Endothelial cell of umbilical vein (primary cell): ENCODE measurements at regions not wholly inside any gene's neighbourhood (a gene's known extent, or its start where the extent isn't known, plus 50 kb on each side); places are given as distances from the start of the nearest gene placed in this dataset.

Source experiments
- BruUV-seq: library from RNA; stranded (reverse); fragments of 400-500 nt; replicated peaks from 2 replicates; lab custom pipeline; 2021; lab: Mats Ljungman, UMichigan
- CTCF ChIA-PET: fragments of 300-600, 350-600 bp; sonication (Branson Sonifier 250); formaldehyde crosslinking; loops from one replicate; lab custom pipeline; 2021; ENCODE audit warnings: antibody characterized with exemption, inconsistent platforms; lab: Charles Lee
- POLR2A ChIA-PET: fragments of 300-600, 350-600 bp; sonication (Branson Sonifier 250); formaldehyde crosslinking; loops from one replicate; lab custom pipeline; 2021; ENCODE audit warnings: antibody characterized with exemption, inconsistent platforms; lab: Charles Lee
- DNase-seq: peaks from one replicate; pipeline ENCODE4 v3.0.0-alpha.2; 2011; ENCODE audit warnings: low read depth, low spot score
- FAIRE-seq: peaks from 2 replicates; lab custom pipeline; 2011; peaks lifted over from hg19 to GRCh38; lab: Jason Lieb, UNC
- H2AFZ ChIP-seq: 2 replicates; pipeline ENCODE4 v1.6.0; 2012; ENCODE audit warnings: low read depth, low read length, control low read depth, inconsistent platforms
- H3K27ac ChIP-seq: 2 replicates; pipeline ENCODE4 v1.5.1; 2011; ENCODE audit warnings: low read depth, mild to moderate bottlenecking, control low read depth, low read length, moderate library complexity; ENCODE audit not compliant: insufficient read depth
- H3K27me3 ChIP-seq, 2 experiments: 2 replicates each; pipeline versions ENCODE4 v1.6.0 to v1.6.1; 2011; ENCODE audit warnings: low read length in 2 of 2, mixed read lengths in 1 of 2; ENCODE audit not compliant: control insufficient read depth in 2 of 2, insufficient read depth in 2 of 2
- H3K36me3 ChIP-seq, 2 experiments: 2 replicates in 1 of 2; 3 replicates in 1 of 2; pipeline ENCODE4 v1.5.1; 2011; ENCODE audit warnings: low read length in 2 of 2, mild to moderate bottlenecking in 1 of 2, moderate library complexity in 1 of 2; ENCODE audit not compliant: control insufficient read depth in 2 of 2, insufficient read depth in 2 of 2; ENCODE audit errors: extremely low read depth in 1 of 2
- H3K4me1 ChIP-seq: 3 replicates; pipeline ENCODE4 v1.5.1; 2011; ENCODE audit warnings: mild to moderate bottlenecking, low read length; ENCODE audit not compliant: control insufficient read depth, insufficient read depth; ENCODE audit errors: extremely low read depth
- H3K4me2 ChIP-seq: 2 replicates; pipeline ENCODE4 v1.6.1; 2011; ENCODE audit warnings: low read length, control low read depth, mixed read lengths; ENCODE audit not compliant: insufficient read depth
- H3K4me3 ChIP-seq, 3 experiments: fragments of 200-600 bp in 1 of 3; sonication (generic), shearing (Covaris generic) in 1 of 3; replicated peaks in 1 of 3; 2 replicates each; pipeline ENCODE4 v1.5.1; 2011 to 2016; ENCODE audit warnings: control low read depth in 3 of 3, low read length in 3 of 3, mild to moderate bottlenecking in 2 of 3, inconsistent platforms in 1 of 3, low read depth in 1 of 3, moderate library complexity in 1 of 3; ENCODE audit not compliant: insufficient read depth in 1 of 3
- H3K79me2 ChIP-seq: 2 replicates; pipeline ENCODE4 v1.6.0; 2012; ENCODE audit warnings: low read length, inconsistent platforms; ENCODE audit not compliant: control insufficient read depth, insufficient read depth
- H3K9ac ChIP-seq: replicated peaks from 2 replicates; pipeline ENCODE3; 2011; ENCODE audit warnings: low read length, control low read depth; ENCODE audit not compliant: insufficient read depth; ENCODE audit errors: extremely low read depth
- H3K9me1 ChIP-seq: replicated peaks from 3 replicates; pipeline ENCODE4 v1.6.0; 2011; ENCODE audit warnings: mild to moderate bottlenecking, low read length; ENCODE audit not compliant: control insufficient read depth, insufficient read depth; ENCODE audit errors: extremely low read depth
- H3K9me3 ChIP-seq: replicated peaks from 2 replicates; pipeline ENCODE4 v1.5.1; 2012; ENCODE audit warnings: low read length, inconsistent platforms; ENCODE audit not compliant: control insufficient read depth, insufficient read depth
- H4K20me1 ChIP-seq: replicated peaks from 2 replicates; pipeline ENCODE3; 2011; ENCODE audit warnings: mild to moderate bottlenecking, low read length; ENCODE audit not compliant: control insufficient read depth, insufficient read depth; ENCODE audit errors: extremely low read depth
- EZH2 ChIP-seq: IDR thresholded peaks from 2 replicates; pipeline ENCODE4 v1.6.1; 2012; ENCODE audit warnings: borderline replicate concordance, low read depth, mild to moderate bottlenecking, moderate library complexity, low read length, inconsistent platforms; ENCODE audit not compliant: severe bottlenecking
- FOS ChIP-seq: IDR thresholded peaks from 2 replicates; pipeline ENCODE4 v1.6.1; 2011; ENCODE audit warnings: mild to moderate bottlenecking, low read length, moderate library complexity, borderline replicate concordance; ENCODE audit not compliant: insufficient read depth
- GATA2 ChIP-seq: IDR thresholded peaks from 2 replicates; pipeline ENCODE4 v1.7.0; 2011; ENCODE audit warnings: low read depth, mild to moderate bottlenecking, moderate library complexity, mixed read lengths, low read length; ENCODE audit not compliant: insufficient read length, insufficient read depth
- JUN ChIP-seq: IDR thresholded peaks from 2 replicates; pipeline ENCODE4 v1.6.1; 2011; ENCODE audit warnings: borderline replicate concordance, low read depth; ENCODE audit not compliant: insufficient read length, insufficient read depth
- MYC ChIP-seq: IDR thresholded peaks from one replicate; pipeline ENCODE4 v1.6.1; 2011; ENCODE audit warnings: mild to moderate bottlenecking, low read depth, low read length
- POLR2A ChIP-seq: IDR thresholded peaks from 2 replicates; pipeline ENCODE4 v1.6.1; 2012; ENCODE audit warnings: low read depth, mild to moderate bottlenecking, control low read depth, low read length
- POLR2AphosphoS5 ChIP-seq: IDR thresholded peaks from 2 replicates; pipeline ENCODE4 v1.6.1; 2012; ENCODE audit warnings: low read depth, mild to moderate bottlenecking, control low read depth, low read length, moderate library complexity; ENCODE audit not compliant: insufficient read depth
- dilution Hi-C: fragments of 300-500 bp; cut with MboI; formaldehyde crosslinking; loops from one replicate; pipeline ENCODE4 v1.15.0; 2019; ENCODE audit warnings: low sequenced_read_pairs; ENCODE audit not compliant: extremely low pct_ligation_motif_present
- intact Hi-C: fragments of 100-400 bp; cut with micrococcal nuclease; formaldehyde crosslinking; loops from one replicate; pipeline ENCODE4 v1.10.0; 2022
- TF ChIP-seq, protein P1 (sequence below): IDR thresholded peaks from 2 replicates; pipeline ENCODE4 v1.6.1; 2011; ENCODE audit not compliant: insufficient read depth, insufficient read length
- TF ChIP-seq, protein P2 (sequence below), 2 donors: IDR thresholded peaks; 1 replicate in 1 of 2; 2 replicates in 1 of 2; pipeline ENCODE4 v1.5.1; 2011; ENCODE audit warnings: low read length in 2 of 2, mild to moderate bottlenecking in 2 of 2, moderate library complexity in 2 of 2, control low read depth in 1 of 2, inconsistent platforms in 1 of 2, low read depth in 1 of 2; ENCODE audit not compliant: insufficient read depth in 1 of 2; ENCODE audit errors: extremely low read depth in 1 of 2

DNA sequence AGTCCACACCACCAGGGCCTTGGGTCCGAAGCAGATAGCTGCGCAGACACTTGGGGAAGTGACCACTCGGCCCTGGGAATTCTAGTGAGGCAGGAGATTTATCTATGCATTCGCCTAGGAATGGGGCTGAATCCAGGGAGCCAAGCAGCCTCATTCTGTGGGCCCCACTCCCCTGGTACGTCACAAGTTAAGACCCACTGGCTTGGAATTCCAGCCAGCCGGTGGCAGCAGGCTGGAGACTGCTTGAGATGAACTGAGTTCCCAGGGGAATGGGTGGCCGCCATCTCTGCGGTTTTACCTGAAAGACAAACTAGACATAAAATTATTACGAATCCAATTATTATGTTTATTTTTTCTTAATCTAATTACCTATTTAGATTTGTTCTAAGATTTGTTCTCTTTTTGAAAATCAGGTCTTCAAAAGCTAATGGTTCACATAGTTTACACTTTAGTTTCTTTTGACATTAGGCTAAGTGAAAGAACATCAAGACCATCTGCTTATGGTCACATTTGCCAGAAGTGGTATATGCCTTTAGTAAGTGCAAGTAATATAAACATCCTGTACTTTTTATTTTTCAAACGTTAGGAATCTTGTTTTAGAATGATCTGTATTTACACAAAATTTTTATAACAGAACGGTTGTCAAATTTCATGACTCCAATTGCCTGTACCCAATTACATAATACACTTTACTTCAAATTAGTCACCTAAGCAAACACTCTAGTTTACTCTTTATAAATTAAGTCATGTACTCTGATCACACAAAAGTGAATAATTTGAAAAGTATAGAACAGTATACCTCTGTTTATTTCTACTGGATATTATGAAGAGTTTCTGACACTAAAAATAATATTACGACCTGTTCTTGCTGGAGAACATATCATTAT, 74.4 kb downstream of the SLITRK6 start:
- DNase-seq, result no peak
- BruUV-seq, result no TSS peak

More for the DNA sequence above, 74.4 kb downstream of the SLITRK6 start:
- Histone ChIP-seq H3K27me3 (no peaks in the 10 kb centered on the region), H3K9me3 (peaks cover 2% of the 10 kb centered on the region), H3K79me2 (no peaks in the 10 kb centered on the region), H3K9ac (no peak overlapping the region), H3K4me1 (no peaks in the 10 kb centered on the region), H4K20me1 (no peaks in the 10 kb centered on the region), H3K36me3 (no peaks in the 10 kb centered on the region), H3K9me1 (no peaks in the 10 kb centered on the region), H3K27ac (no peak overlapping the region), H2AFZ (no peak overlapping the region), H3K4me2 (no peak overlapping the region), H3K4me3 (no peak overlapping the region)
- POLR2A ChIA-PET, result no interaction called here
- FAIRE-seq, result no peak
- TF ChIP-seq POLR2AphosphoS5 (no peak), JUN (no peak), MYC (no peak), FOS (no peak), GATA2 (no peak), EZH2 (no peak), POLR2A (no peak)
- TF ChIP-seq, protein P1, sequence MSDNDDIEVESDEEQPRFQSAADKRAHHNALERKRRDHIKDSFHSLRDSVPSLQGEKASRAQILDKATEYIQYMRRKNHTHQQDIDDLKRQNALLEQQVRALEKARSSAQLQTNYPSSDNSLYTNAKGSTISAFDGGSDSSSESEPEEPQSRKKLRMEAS, result no peak
- TF ChIP-seq, protein P2, sequence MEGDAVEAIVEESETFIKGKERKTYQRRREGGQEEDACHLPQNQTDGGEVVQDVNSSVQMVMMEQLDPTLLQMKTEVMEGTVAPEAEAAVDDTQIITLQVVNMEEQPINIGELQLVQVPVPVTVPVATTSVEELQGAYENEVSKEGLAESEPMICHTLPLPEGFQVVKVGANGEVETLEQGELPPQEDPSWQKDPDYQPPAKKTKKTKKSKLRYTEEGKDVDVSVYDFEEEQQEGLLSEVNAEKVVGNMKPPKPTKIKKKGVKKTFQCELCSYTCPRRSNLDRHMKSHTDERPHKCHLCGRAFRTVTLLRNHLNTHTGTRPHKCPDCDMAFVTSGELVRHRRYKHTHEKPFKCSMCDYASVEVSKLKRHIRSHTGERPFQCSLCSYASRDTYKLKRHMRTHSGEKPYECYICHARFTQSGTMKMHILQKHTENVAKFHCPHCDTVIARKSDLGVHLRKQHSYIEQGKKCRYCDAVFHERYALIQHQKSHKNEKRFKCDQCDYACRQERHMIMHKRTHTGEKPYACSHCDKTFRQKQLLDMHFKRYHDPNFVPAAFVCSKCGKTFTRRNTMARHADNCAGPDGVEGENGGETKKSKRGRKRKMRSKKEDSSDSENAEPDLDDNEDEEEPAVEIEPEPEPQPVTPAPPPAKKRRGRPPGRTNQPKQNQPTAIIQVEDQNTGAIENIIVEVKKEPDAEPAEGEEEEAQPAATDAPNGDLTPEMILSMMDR (IDR thresholded peaks at IDR 0.05; ENCODE audit: extremely low read depth in 1 of 2, insufficient read depth in 1 of 2, low read depth in 1 of 2, low read length in 2 of 2), result no peak
- CTCF ChIA-PET, result no interaction called here
- intact Hi-C loops, result no loop called here
- dilution Hi-C loops, result no loop called here
